ENCODE measurements at regions not wholly inside any gene's neighbourhood (a gene's known extent, or its start where the extent isn't known, plus 50 kb on each side); places are given as distances from the start of the nearest gene placed in this dataset.
A peak's percentile ranks its signal among the peaks of the same experiment; 100 is the strongest.
"Not testable (repeated sequence)": the region's sequence is repeated elsewhere in the genome, so short reads cannot be mapped to it uniquely, and the experiment has no call there.

DNA sequence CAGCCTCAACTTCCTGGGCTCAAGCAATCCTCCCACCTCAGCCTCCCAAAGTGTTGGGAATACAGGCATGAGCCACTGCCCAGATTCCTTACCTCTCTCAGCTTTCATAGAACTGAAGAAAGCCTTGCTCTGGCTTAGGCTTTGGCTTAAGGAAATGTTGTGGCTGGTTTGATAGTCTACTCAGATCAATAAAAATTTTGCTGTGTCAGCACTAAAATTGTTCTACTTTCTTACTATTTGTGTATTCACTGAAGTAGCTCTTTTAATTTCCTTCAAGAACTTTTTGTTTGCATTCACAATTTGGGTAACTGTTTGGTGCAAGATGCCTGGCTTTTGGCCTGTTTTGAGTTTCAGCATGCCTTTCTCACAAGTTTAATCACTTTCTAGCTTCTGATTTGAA, 634.0 kb upstream of the FSHR start:
- no peak overlapping the region for H3K27ac Mint-ChIP-seq
- H3K9me3 Mint-ChIP-seq = peaks cover 4 to 26% (median 11%) of the 10 kb centered on the region in 6 donors
- H3K4me1 Mint-ChIP-seq = no peaks in the 10 kb centered on the region
- no peak for DNase-seq
- H3K4me3 Mint-ChIP-seq = no peak overlapping the region
- no peaks in the 10 kb centered on the region for H3K27me3 Mint-ChIP-seq (ENCODE audit: low read depth in 3 of 3)
- H3K36me3 Mint-ChIP-seq = no peaks in the 10 kb centered on the region

DNA sequence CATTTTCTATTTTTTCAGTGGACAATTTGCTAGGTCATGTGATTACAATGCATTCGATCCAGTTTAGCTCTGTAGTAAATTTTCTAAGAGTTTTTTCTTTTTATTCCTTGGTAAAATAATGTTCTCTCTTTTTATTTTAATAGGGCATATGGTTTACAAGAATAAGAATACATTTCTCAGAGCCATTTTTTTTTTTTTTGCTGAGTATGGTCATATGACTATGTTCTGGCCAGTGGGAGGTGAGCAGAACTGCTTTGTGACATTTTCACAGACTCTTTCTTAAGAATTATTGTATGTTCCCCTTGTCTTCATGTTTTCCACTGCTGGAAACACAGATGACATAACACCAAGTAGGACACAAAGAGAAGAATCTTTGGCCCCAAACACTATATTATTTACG, 626.6 kb upstream of the FSHR start:
- DNase-seq = no peak
- Mint-ChIP-seq H3K4me3 (no peak overlapping the region), H3K36me3 (peaks cover 0 to 4% (median 0%) of the 10 kb centered on the region in 3 donors), H3K4me1 (no peaks in the 10 kb centered on the region), H3K9me3 (peaks cover 0 to 11% (median 4%) of the 10 kb centered on the region in 6 donors), H3K27me3 (ENCODE audit: low read depth in 3 of 3) (peaks cover 0 to 2% (median 0%) of the 10 kb centered on the region in 3 donors), H3K27ac (no peak overlapping the region)

DNA sequence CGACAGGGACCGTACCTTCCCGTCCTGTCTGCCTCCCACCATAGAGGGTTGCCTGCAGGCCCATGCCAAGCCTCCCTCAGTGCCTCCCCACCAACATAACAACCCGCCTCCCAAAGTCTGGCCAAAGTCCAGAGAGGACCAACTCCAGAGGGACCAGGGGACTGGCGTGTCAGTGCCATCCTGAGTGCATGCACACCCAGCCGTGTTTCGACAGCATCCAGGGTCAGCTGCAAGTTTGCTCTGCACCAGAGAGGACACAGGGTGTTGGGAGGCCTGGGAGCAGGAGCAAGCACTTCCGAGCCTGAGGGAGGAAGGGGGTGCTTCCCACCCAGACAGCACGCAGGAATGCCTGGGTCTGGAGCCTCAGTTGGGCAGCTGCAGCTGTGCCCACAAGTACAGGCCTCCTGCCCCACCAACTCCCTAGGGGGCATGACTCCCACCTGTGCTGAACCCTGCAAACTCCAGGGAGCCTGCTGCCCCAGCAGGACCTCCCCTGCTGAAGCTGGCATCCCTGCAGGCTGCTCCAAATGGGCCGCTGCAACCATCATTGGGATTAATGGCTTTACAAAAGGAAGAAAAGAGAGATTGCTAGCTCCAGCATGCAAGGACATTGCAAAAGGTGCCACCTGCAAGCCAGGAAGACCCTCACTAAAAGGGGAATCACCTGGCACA, 618.1 kb upstream of the FSHR start:
- Mint-ChIP-seq H3K27me3 (ENCODE audit: low read depth in 3 of 3) (peaks cover 0 to 2% (median 0%) of the 10 kb centered on the region in 3 donors), H3K4me1 (no peaks in the 10 kb centered on the region), H3K27ac (no peak overlapping the region), H3K4me3 (no peak overlapping the region), H3K9me3 (peaks cover 0 to 13% (median 4%) of the 10 kb centered on the region in 6 donors), H3K36me3 (peaks cover 0 to 3% (median 0%) of the 10 kb centered on the region in 3 donors)
- DNase-seq = no peak

DNA sequence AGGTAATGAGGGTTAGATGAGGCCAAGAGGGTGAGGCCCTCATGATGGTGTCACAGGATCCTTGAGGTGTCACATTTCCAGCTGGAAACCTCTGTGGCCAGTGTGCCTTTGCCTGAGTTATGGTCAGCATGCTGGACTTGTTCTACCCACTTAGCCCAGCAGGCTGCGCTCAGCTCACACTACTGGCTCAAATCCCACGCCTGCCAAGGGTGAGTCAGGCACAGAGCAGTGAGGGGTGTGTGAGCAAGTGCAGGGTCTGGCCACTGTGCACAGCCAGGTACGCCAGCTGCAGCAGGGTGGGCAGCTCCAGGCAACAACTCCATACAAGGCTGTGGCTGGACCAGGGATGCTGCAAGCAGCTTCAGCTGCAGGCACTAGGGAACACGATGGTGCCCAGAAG, 616.6 kb upstream of the FSHR start:
- H3K36me3 Mint-ChIP-seq = peaks cover 0 to 3% (median 0%) of the 10 kb centered on the region in 3 donors
- no peaks in the 10 kb centered on the region for H3K4me1 Mint-ChIP-seq
- H3K4me3 Mint-ChIP-seq = no peak overlapping the region
- H3K27me3 Mint-ChIP-seq (ENCODE audit: low read depth in 3 of 3) = peaks cover 2% of the 10 kb centered on the region in 3 donors
- peak in 1 of 3 donors; percentile 2 for DNase-seq
- peaks cover 0 to 13% (median 4%) of the 10 kb centered on the region in 6 donors for H3K9me3 Mint-ChIP-seq
- H3K27ac Mint-ChIP-seq = no peak overlapping the region

DNA sequence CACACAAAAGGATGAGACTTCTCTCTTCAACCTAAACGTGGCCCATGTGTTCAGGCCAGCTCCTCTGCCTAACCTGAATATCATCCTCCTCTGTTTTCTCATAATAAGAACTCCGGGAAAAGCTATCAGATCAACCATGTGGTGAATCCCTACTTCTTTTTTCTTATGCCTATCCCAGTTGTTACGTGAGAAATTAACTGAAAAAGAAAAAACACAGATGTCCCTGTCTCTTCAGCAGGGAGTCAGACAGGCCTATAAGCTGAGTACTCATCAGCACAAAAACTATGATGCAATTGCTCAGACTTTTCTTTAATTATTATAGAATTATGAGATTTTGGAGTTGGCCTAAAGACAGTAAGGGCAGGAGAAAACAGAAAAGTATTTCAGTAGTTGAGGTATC, 613.0 kb upstream of the FSHR start:
- no peak for DNase-seq
- no peaks in the 10 kb centered on the region for H3K36me3 Mint-ChIP-seq
- H3K4me3 Mint-ChIP-seq = no peak overlapping the region
- H3K27me3 Mint-ChIP-seq (ENCODE audit: low read depth in 3 of 3) = peaks cover 0 to 2% (median 2%) of the 10 kb centered on the region in 3 donors
- no peaks in the 10 kb centered on the region for H3K4me1 Mint-ChIP-seq
- peaks cover 0 to 4% (median 3%) of the 10 kb centered on the region in 6 donors for H3K9me3 Mint-ChIP-seq
- no peak overlapping the region for H3K27ac Mint-ChIP-seq

DNA sequence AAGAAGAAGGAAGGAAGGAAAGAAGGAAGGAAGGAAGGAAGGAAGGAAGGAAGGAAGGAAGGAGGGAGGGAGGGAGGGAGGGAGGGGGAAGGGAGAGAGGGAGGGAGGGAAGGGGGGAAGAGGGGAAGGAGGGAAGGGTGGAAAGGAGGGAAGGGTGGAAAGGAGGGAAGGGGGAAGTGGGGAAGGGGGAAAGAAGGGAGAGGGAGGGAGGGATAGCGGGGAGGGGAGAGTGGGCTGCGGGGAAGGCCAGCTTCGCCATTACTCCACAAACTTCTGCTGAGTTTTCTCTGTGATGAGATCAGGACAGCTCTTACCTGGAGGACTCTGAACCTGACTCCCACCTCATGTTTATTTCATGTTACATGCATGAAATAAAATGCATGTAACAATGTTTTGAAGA, 601.5 kb upstream of the FSHR start:
- Mint-ChIP-seq H3K4me3 (no peak overlapping the region), H3K9me3 (peaks cover 0 to 6% (median under 1%) of the 10 kb centered on the region in 6 donors), H3K36me3 (no peaks in the 10 kb centered on the region), H3K4me1 (no peaks in the 10 kb centered on the region), H3K27ac (no peak overlapping the region), H3K27me3 (ENCODE audit: low read depth in 3 of 3) (peaks cover 0 to 1% (median 0%) of the 10 kb centered on the region in 3 donors)
- DNase-seq = no peak

DNA sequence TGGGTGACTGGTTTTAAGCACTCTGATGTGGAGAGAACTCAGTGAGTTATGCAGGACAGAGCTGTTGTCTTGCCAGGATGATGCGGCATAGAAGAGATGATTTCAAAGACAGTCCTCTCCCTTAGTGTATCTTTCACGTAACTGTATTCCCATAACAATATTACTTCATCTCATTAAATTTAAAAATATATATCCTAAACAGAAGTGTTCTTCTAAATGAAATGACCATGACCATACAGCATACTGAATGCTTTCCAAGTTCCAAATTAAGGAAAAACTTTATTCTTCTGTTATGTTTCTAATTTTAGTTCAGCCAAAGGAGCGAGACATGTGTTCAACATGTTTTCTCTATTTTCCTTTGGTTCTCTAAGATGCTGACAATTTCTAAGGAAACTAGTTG, 600.1 kb upstream of the FSHR start:
- Mint-ChIP-seq H3K4me1 (no peaks in the 10 kb centered on the region), H3K4me3 (no peak overlapping the region), H3K36me3 (no peaks in the 10 kb centered on the region), H3K27me3 (ENCODE audit: low read depth in 3 of 3) (peaks cover 0 to 1% (median 0%) of the 10 kb centered on the region in 3 donors), H3K9me3 (peaks cover 0 to 9% (median 4%) of the 10 kb centered on the region in 6 donors), H3K27ac (no peak overlapping the region)
- no peak for DNase-seq

DNA sequence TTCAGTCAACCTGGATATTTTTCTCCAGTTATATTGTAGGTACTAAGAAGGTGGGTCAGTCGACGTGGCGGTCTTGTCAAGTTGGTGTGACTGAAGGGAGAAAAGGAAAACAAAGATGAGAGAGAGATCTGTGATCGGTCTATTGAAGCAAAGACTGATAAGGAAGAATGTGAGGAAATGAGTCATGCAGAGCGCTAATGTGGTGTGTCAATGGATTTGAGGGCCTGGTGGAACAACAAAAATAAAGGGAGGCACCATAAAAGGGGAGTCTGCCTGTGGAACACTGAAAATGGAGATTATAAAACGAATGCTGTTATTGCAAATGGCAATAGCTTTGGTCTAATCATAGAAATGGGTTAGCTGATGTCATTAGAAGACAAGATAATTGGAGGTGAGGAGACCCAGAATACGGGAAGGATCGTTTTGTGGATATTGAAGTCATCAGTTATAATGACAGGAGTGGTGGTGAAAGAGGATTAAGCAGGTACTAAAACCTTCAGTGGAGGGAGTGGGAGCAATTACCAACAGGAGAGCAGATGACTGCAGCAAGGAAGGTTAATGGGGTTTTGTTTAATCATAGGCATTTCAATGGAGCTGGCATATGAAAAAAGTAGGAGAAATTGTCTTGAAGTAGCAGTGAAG, 599.1 kb upstream of the FSHR start:
- no peaks in the 10 kb centered on the region for H3K4me1 Mint-ChIP-seq

DNA sequence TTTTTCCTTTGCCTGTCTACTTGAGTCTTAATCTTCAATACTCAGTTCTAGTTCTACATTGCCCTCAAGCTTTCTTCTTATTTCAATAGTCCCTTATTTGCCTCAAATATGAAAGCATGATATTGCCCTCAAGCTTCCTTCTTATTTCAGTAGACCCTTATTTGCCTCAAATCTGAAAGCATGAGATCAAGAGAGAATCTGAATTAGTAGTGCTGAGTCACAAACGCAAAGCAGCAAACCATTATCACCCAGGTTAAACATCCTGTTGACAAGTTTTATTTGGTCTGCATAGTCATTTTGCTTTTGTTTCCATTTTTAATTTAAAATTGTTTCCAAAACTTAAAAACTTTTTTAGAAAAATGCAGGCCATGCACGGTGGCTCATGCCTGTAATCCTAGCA, 583.3 kb upstream of the FSHR start:
- H3K27me3 Mint-ChIP-seq (ENCODE audit: low read depth in 3 of 3) = peaks cover 0 to 2% (median 0%) of the 10 kb centered on the region in 3 donors
- peaks cover 0 to 31% (median 5%) of the 10 kb centered on the region in 6 donors for H3K9me3 Mint-ChIP-seq
- no peak overlapping the region for H3K27ac Mint-ChIP-seq

More for the DNA sequence above, 599.1 kb upstream of the FSHR start:
- H3K4me3 Mint-ChIP-seq = no peak overlapping the region
- H3K36me3 Mint-ChIP-seq = no peaks in the 10 kb centered on the region
- DNase-seq = no peak
- peaks cover 0 to 8% (median 5%) of the 10 kb centered on the region in 6 donors for H3K9me3 Mint-ChIP-seq
- H3K27me3 Mint-ChIP-seq (ENCODE audit: low read depth in 3 of 3) = peaks cover 0 to 1% (median 0%) of the 10 kb centered on the region in 3 donors
- H3K27ac Mint-ChIP-seq = no peak overlapping the region

DNA sequence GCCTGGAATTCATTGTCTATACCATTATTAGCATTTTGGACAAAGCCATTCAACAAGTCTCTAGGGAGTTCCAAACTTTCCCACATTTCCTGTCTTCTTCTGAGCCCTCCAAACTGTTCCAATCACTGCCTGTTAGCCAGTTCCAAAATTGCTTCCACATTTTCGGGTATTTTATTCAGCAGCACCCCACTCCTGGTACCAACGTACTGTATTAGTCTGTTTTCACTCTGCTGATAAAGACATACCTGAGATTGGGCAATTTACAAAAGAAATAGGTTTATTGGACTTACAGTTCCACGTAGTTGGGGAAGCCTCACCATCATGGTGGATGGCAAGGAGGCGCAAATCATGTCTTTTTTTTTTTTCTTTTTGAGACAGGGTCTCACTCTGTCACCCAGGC, 578.6 kb upstream of the FSHR start:
- not testable (repeated sequence) for H3K27ac Mint-ChIP-seq; H3K4me1 Mint-ChIP-seq; H3K4me3 Mint-ChIP-seq; H3K27me3 Mint-ChIP-seq (ENCODE audit: low read depth in 3 of 3); DNase-seq; H3K36me3 Mint-ChIP-seq
- H3K9me3 Mint-ChIP-seq = peaks cover 5 to 24% (median 13%) of the 10 kb centered on the region in 6 donors

More for the DNA sequence above, 583.3 kb upstream of the FSHR start:
- no peaks in the 10 kb centered on the region for H3K4me1 Mint-ChIP-seq
- DNase-seq = no peak
- H3K4me3 Mint-ChIP-seq = no peak overlapping the region
- H3K36me3 Mint-ChIP-seq = peaks cover 0 to 3% (median 2%) of the 10 kb centered on the region in 3 donors

DNA sequence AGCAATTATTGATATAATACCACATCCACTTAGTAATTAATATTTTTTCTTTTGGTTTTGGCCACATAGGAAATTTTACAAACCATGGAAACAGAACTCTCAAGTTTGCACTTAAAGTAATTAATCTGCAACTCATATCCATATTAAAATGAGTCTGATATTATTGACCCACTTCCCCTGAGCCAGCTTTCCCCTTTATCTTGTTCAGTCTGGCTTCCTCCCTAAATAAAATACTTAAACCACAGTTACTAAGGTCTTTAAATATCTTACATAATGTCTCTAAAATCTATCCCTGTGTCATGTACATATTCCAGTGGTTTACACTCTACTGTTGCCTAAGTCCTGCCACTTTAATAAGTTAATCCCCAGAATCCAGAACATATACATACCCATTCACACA, 564.9 kb upstream of the FSHR start:
- DNase-seq = no peak
- no peak overlapping the region for H3K4me3 Mint-ChIP-seq
- H3K36me3 Mint-ChIP-seq = no peaks in the 10 kb centered on the region
- H3K27me3 Mint-ChIP-seq (ENCODE audit: low read depth in 3 of 3) = no peaks in the 10 kb centered on the region
- peaks cover 0 to 23% (median 6%) of the 10 kb centered on the region in 6 donors for H3K9me3 Mint-ChIP-seq
- no peak overlapping the region for H3K27ac Mint-ChIP-seq
- H3K4me1 Mint-ChIP-seq = no peaks in the 10 kb centered on the region

DNA sequence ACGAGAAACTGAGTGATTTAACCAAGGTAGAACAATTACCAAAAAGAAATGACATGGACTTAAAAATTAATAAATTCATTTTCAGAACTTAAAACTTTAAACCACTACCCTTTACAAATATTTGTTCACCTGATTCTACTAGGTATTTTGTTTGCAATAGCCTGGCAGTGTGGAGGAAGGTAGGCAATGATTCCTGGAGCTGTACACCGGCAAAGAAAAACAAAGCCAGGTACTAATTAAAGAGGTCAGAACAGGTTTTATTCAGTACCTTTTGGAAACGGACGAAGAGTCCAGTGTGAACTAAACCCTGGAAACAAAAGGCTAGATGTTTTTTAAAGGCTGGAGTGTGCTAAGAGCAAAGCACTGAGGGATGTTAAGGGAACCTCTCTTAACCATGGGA, 561.3 kb upstream of the FSHR start:
- Mint-ChIP-seq H3K36me3 (no peaks in the 10 kb centered on the region), H3K4me1 (no peaks in the 10 kb centered on the region), H3K9me3 (peaks cover 0 to 11% (median 5%) of the 10 kb centered on the region in 6 donors), H3K4me3 (no peak overlapping the region), H3K27ac (no peak overlapping the region), H3K27me3 (ENCODE audit: low read depth in 3 of 3) (no peaks in the 10 kb centered on the region)
- no peak for DNase-seq

DNA sequence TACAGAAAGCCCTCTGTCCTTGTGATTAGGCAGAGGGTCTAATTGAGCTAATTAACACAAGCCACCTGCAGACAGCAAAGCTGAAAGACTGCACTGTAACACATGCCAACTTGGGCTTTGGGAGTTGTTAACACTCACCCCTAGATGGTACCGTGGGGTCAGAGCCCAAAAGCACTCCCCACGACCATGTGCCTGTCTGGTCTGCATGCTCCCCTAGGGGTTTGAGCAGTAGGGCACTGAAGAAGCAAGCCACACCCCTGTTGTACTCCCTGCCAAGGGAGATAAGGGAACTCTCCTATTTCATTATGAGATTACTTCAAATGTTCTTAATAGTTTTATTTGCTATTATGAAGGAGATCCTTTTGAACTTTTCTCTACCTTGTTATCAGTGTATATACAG, 560.1 kb upstream of the FSHR start:
- no peak overlapping the region for H3K27ac Mint-ChIP-seq
- no peaks in the 10 kb centered on the region for H3K36me3 Mint-ChIP-seq
- H3K27me3 Mint-ChIP-seq (ENCODE audit: low read depth in 3 of 3) = no peaks in the 10 kb centered on the region

DNA sequence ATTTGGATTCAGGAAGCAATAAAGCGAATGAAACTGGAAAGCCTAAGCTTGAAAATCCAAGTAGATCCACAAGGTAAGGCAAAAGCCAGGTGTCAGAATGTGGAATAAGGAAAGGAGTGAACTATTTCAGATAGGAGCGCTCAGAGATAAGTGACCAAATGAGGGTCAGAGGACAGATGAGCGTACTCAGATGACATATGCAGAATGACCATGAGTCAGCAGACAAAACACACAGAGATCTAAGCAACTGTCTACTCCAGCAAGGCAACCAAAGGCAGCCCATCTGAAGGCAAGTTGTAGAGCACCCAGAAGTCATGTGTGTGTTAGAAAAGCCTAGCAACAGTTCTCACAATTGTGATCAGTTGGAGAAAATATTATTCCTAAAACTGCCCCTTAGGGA, 548.4 kb upstream of the FSHR start:
- H3K36me3 Mint-ChIP-seq = no peaks in the 10 kb centered on the region
- no peak overlapping the region for H3K4me3 Mint-ChIP-seq
- peaks cover 2 to 25% (median 9%) of the 10 kb centered on the region in 6 donors for H3K9me3 Mint-ChIP-seq
- H3K27ac Mint-ChIP-seq = no peak overlapping the region
- peaks cover 0 to 1% (median 0%) of the 10 kb centered on the region in 3 donors for H3K27me3 Mint-ChIP-seq (ENCODE audit: low read depth in 3 of 3)
- H3K4me1 Mint-ChIP-seq = no peaks in the 10 kb centered on the region
- DNase-seq = no peak

More for the DNA sequence above, 560.1 kb upstream of the FSHR start:
- peaks cover 0 to 12% (median 6%) of the 10 kb centered on the region in 6 donors for H3K9me3 Mint-ChIP-seq
- no peak for DNase-seq
- H3K4me3 Mint-ChIP-seq = no peak overlapping the region
- H3K4me1 Mint-ChIP-seq = no peaks in the 10 kb centered on the region
